ENCODE measurements at regions not wholly inside any gene's neighbourhood (a gene's known extent, or its start where the extent isn't known, plus 50 kb on each side); places are given as distances from the start of the nearest gene placed in this dataset.

DNA sequence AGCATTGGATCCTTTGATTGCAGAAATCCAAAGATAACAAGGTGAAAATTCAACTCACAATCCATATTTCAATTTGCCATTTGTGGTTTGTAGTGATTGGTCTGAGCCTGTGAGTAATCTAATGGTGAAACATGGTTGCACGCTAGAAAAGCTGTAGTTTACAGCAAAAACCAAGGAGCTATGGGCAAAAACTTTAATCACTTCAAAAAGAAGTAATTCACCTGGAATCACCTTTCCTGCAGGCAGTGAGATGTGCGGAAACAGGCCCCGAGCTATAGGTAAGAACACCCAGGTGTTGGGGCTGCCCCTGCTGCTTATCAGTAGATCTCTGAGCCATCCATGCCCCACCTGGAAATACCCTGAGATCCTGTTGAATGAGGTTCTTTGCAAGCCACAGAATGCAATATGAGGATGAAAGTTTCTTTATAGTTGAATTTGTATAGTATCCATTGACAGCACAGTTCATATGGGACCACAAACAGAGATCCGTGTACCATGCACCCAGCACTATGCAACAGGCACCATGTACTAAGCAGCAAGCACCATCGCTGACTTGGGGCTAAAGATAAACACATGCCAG, 208.2 kb downstream of the SPP2 start:
- TF ChIP-seq, protein P1, sequence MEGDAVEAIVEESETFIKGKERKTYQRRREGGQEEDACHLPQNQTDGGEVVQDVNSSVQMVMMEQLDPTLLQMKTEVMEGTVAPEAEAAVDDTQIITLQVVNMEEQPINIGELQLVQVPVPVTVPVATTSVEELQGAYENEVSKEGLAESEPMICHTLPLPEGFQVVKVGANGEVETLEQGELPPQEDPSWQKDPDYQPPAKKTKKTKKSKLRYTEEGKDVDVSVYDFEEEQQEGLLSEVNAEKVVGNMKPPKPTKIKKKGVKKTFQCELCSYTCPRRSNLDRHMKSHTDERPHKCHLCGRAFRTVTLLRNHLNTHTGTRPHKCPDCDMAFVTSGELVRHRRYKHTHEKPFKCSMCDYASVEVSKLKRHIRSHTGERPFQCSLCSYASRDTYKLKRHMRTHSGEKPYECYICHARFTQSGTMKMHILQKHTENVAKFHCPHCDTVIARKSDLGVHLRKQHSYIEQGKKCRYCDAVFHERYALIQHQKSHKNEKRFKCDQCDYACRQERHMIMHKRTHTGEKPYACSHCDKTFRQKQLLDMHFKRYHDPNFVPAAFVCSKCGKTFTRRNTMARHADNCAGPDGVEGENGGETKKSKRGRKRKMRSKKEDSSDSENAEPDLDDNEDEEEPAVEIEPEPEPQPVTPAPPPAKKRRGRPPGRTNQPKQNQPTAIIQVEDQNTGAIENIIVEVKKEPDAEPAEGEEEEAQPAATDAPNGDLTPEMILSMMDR (IDR thresholded peaks at IDR 0.05; ENCODE audit: low read depth, low read length, missing control alignments), result no peak
- no peak overlapping the region for H3K4me3 ChIP-seq (replicated peaks; ENCODE audit: low read depth, low read length)
- no peak for DNase-seq (ENCODE audit: extremely low read depth, low read depth)

DNA sequence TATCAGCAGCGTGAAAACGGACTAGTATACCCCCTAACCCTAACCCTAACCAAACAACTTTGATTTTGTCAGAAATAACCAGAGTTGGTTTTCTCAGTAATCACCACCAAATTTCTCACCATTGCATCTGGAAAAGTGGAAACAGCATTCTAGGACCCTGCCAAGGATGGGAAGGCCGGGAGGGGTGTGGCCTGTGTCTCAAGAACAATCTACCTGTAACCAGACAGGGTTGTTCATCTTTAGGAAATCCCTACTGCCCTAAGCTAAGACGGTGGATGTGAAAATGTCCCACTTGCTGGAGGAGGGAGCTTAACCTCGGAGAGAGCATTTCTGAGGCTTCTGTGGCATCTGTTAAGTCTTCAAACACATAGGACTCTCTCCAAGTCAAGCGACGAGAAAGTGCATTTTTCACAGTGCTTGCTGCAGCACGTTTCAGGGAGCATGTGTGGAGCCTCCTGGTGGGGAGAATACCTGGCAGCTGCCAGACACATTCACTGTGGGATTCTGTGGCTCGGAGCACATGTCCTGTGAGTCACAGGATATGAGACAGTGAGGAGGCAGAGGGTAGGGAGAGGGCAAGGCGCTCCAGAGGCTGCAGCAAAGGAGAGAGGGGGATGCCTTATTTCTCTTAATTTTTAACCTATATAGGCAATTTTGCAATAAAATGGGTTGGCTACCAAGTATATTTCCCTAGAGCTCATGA, 207.5 kb downstream of the SPP2 start:
- DNase-seq (ENCODE audit: extremely low read depth, low read depth), result peak; percentile 96
- TF ChIP-seq, protein P1 (IDR thresholded peaks at IDR 0.05; ENCODE audit: low read depth, low read length, missing control alignments), result peak; percentile 81
- H3K4me3 ChIP-seq (replicated peaks; ENCODE audit: low read depth, low read length), result no peak overlapping the region

DNA sequence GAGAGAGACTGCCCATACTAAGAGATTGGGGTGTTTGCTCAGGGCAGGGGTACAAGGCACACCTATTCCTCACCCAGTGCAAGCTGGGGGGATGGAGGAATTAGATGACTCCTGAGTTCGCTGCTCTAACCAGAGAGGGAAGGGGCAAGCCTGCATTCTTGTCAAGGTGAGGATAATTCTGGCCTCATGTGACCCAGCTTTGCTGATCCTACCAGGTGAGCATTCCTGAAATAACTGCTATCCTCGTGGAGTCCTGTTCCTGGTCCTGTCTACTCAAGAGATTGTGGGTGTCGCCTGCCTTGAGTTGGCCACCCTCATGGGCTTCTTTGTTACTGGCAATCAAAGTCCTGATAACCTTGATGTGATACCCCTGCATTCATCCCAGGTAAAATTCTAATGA, 206.0 kb downstream of the SPP2 start:
- H3K4me3 ChIP-seq (replicated peaks; ENCODE audit: low read depth, low read length), result no peak overlapping the region
- TF ChIP-seq, protein P1 (IDR thresholded peaks at IDR 0.05; ENCODE audit: low read depth, low read length, missing control alignments), result no peak
- no peak for DNase-seq (ENCODE audit: extremely low read depth, low read depth)

DNA sequence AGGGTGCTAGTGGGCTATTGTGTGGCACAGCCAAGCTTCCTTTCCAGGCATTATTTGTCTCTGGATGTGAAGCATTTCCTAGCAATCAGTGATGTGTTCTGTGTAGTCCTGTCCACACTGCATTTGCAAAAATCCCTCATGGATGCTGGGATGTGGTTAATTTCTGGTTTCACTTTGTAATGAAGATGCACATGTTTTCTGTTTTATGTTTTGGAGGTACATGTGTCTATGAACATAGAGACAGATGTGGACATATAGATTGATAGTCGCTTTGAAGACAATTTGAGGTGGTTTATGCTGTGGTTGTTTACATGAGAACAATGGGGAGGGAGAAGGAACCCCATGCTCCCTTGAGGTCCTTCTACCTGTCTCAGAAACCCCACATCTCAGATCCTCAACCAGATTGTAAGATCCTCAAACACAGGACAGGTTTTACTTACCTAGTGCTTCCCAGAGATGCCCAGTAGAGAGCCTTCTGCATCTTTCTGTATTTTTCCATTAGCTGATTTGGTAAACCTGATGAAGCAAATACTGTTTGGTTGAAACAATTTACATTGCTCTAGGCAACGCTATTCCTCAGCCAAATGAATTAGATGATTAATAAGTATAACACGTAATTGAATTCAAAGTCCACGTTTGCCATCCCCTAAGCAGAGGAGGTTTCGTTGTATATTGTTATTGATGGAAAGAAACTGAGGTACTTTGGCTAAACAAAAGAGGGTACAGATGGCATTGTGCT, 204.4 kb downstream of the SPP2 start:
- no peak overlapping the region for H3K4me3 ChIP-seq (replicated peaks; ENCODE audit: low read depth, low read length)
- DNase-seq (ENCODE audit: extremely low read depth, low read depth), result no peak
- TF ChIP-seq, protein P1 (IDR thresholded peaks at IDR 0.05; ENCODE audit: low read depth, low read length, missing control alignments), result no peak

DNA sequence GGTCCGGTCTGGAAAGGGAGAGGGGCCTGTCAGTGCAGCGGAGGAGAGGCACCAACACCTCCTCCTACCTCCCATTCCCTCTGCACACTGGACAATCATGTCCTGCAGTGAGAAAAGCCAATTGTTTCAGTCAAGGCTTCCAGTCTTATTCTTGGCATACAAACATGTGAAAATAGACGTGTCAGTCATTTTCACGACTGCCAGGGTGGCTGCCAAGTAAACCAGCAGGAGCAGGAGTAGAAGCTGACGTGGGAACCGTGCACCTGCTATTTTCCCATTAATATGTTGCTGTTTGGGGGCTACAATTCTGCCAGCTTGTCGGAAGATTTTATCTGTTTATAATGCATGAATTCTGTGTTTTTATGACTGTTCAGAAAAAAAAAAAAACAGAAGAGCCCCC, 202.3 kb downstream of the SPP2 start:
- no peak overlapping the region for H3K4me3 ChIP-seq (replicated peaks; ENCODE audit: low read depth, low read length)
- TF ChIP-seq, protein P1 (IDR thresholded peaks at IDR 0.05; ENCODE audit: low read depth, low read length, missing control alignments), result no peak
- no peak for DNase-seq (ENCODE audit: extremely low read depth, low read depth)

DNA sequence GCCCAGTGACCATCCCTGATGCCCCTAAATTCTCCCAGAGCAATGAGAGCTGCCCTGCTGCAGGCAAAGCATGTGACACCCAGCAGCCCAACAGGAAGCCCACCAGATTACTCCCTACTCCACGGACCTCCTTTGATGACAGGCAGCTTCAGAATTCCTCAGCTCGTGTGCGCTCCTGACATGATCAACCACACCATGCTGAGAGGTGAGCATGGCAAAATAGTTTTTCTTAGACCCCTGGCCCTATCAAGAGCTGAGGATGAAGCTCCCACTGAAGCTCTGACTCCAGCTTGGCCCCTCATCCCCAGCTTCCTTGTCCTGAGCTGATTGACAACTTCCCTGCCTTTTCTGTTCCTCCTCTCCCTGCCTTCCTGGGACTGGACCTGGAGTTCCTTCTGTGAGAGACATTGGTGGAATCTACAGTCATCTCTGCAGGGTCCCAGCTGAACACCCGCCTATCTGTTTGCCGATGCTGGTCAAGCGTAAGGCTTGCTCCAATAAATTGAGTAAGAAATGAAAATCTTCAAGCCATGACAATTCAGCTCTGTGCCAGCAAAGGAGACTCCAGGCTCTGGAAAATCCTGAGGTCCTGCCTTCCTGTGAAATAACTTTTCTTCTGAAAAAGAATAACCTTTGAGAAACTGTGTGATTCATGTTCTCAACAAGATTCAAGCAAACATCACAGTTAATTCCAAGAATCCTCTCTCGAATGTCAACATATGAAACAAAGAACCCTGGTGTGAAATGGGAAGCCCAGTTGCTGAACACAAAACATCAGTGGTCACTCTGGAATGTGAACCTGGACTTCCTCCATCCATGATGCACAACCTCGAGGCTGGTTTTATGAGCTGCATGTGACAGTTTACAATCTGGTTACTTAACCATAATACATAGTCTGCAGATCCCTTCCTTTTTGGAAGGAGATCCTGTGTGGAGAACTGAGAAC, 201.1 kb downstream of the SPP2 start:
- no peak overlapping the region for H3K4me3 ChIP-seq (replicated peaks; ENCODE audit: low read depth, low read length)
- DNase-seq (ENCODE audit: extremely low read depth, low read depth), result peak; percentile 89
- TF ChIP-seq, protein P1 (IDR thresholded peaks at IDR 0.05; ENCODE audit: low read depth, low read length, missing control alignments), result no peak

All from HFF-Myc (cell line).